UCSD-AML1 (cell line): ENCODE measurements at regions not wholly inside any gene's neighbourhood (a gene's known extent, or its start where the extent isn't known, plus 50 kb on each side); places are given as distances from the start of the nearest gene placed in this dataset.

Source experiments
- DNase-seq: peaks from one replicate; lab custom pipeline; 2025; ENCODE audit not compliant: unreplicated experiment; lab: John Stamatoyannopoulos, UW

- DNase-seq: no peak
Observed at GRCh38 chr6:94389218-94389617, 969.9 kb upstream of the EPHA7 start.

- DNase-seq: no peak
Observed at GRCh38 chr6:94377835-94378234, 958.5 kb upstream of the EPHA7 start.

- DNase-seq: no peak
Observed at GRCh38 chr6:94376876-94377275, 957.5 kb upstream of the EPHA7 start.

GRCh38 chr6:94372229-94372628 lies 952.9 kb upstream of the EPHA7 start:
- DNase-seq: no peak

GRCh38 chr6:94367316-94367715 lies 948.0 kb upstream of the EPHA7 start:
- no peak for DNase-seq

- no peak for DNase-seq
Observed at GRCh38 chr6:94362061-94362864, 942.9 kb upstream of the EPHA7 start.

GRCh38 chr6:94361304-94362060 lies 942.1 kb upstream of the EPHA7 start:
- no peak for DNase-seq

- no peak for DNase-seq
Observed at GRCh38 chr6:94357381-94357980, 938.1 kb upstream of the EPHA7 start.

- DNase-seq: no peak
Observed at GRCh38 chr6:94350833-94351232, 931.5 kb upstream of the EPHA7 start.

- DNase-seq: no peak
Observed at GRCh38 chr6:94349227-94349626, 929.9 kb upstream of the EPHA7 start.

GRCh38 chr6:94344866-94345265 lies 925.5 kb upstream of the EPHA7 start:
- no peak for DNase-seq

- DNase-seq: no peak
Observed at GRCh38 chr6:94341173-94341572, 921.8 kb upstream of the EPHA7 start.

- no peak for DNase-seq
Observed at GRCh38 chr6:94323853-94324252, 904.5 kb upstream of the EPHA7 start.

- no peak for DNase-seq
Observed at GRCh38 chr6:94300424-94301144, 881.2 kb upstream of the EPHA7 start.

GRCh38 chr6:94289131-94289530 lies 869.8 kb upstream of the EPHA7 start:
- DNase-seq: no peak

- DNase-seq: no peak
Observed at GRCh38 chr6:94278146-94278545, 858.8 kb upstream of the EPHA7 start.

- no peak for DNase-seq
Observed at GRCh38 chr6:94272327-94272726, 853.0 kb upstream of the EPHA7 start.

GRCh38 chr6:94270091-94270948 lies 851.0 kb upstream of the EPHA7 start:
- peak; percentile 7 for DNase-seq

GRCh38 chr6:94269256-94269655 lies 849.9 kb upstream of the EPHA7 start:
- DNase-seq: no peak

- no peak for DNase-seq
Observed at GRCh38 chr6:94260765-94261164, 841.4 kb upstream of the EPHA7 start.
